K562 (cell line): ENCODE measurements at regions not wholly inside any gene's neighbourhood (a gene's known extent, or its start where the extent isn't known, plus 50 kb on each side); places are given as distances from the start of the nearest gene placed in this dataset.

Experiments used
- ATAC-seq: fragments of 200-7000 bp; cut with Tn5 transposase; 3 replicates; pipeline ENCODE4 v1.9.1; 2020; ENCODE audit warnings: moderate library complexity
- BruUV-seq: library from RNA; stranded (reverse); fragments of 400-500 nt; replicated peaks from 2 replicates; lab custom pipeline; 2021; lab: Mats Ljungman, UMichigan
- CTCF ChIA-PET: fragments of 300-600 bp; formaldehyde crosslinking; extraction: SDS; loops from one replicate; lab custom pipeline; 2021; ENCODE audit warnings: low intra/inter-chr PET ratio; lab: Yijun Ruan, JAX
- POLR2A ChIA-PET: fragments of 300-600, 350-650 bp; sonication (Branson Sonifier 250); formaldehyde crosslinking; extraction: SDS; loops from one replicate; lab custom pipeline; 2021; ENCODE audit warnings: antibody characterized with exemption, inconsistent platforms; lab: Yijun Ruan, JAX
- DNase-seq, 4 experiments: peaks; one replicate each; pipeline versions ENCODE4 v3.0.0 to v3.0.0-alpha.2; 2011 to 2018; ENCODE audit warnings: low spot score in 3 of 4, mixed read lengths in 3 of 4; ENCODE audit errors: extremely low read depth in 1 of 4
- FAIRE-seq: peaks from 2 replicates; lab custom pipeline; 2011; peaks lifted over from hg19 to GRCh38; lab: Jason Lieb, UNC
- H2AFZ ChIP-seq: 2 replicates; pipeline ENCODE4 v1.6.0; 2011; ENCODE audit warnings: low read depth, low read length, control low read depth, inconsistent platforms
- H3K27ac ChIP-seq: fragments of 200-600 bp; 3 replicates; pipeline ENCODE4 v1.8.0; 2011; ENCODE audit warnings: low read depth, mild to moderate bottlenecking, control low read depth, inconsistent platforms, low read length, moderate library complexity, mixed read lengths; ENCODE audit errors: extremely low read depth
- H3K27me3 ChIP-seq, 2 experiments: fragments of 300-600 bp in 1 of 2; 2 replicates in 1 of 2; 3 replicates in 1 of 2; pipeline versions ENCODE4 v1.6.0 to v1.8.0; 2011; ENCODE audit warnings: inconsistent platforms in 2 of 2, low read length in 2 of 2, mild to moderate bottlenecking in 1 of 2, mixed read lengths in 1 of 2, moderate library complexity in 1 of 2; ENCODE audit not compliant: control insufficient read depth in 2 of 2, insufficient read depth in 2 of 2
- H3K36me3 ChIP-seq: fragments of 300-600 bp; 3 replicates; pipeline ENCODE4 v1.8.0; 2011; ENCODE audit warnings: mild to moderate bottlenecking, low read length, inconsistent platforms; ENCODE audit not compliant: control insufficient read depth, insufficient read depth
- H3K4me1 ChIP-seq, 2 experiments: fragments of 200-600 bp in 1 of 2; replicated peaks in 1 of 2; 2 replicates in 1 of 2; 3 replicates in 1 of 2; pipeline versions ENCODE4 v1.5.1 to v1.8.0; 2011; ENCODE audit warnings: inconsistent platforms in 2 of 2, low read length in 2 of 2, mild to moderate bottlenecking in 1 of 2, mixed read lengths in 1 of 2, moderate library complexity in 1 of 2; ENCODE audit not compliant: control insufficient read depth in 2 of 2, insufficient read depth in 2 of 2
- H3K4me2 ChIP-seq: 2 replicates; pipeline ENCODE4 v1.6.1; 2011; ENCODE audit warnings: low read length, control low read depth, inconsistent platforms, mixed read lengths; ENCODE audit not compliant: insufficient read depth
- H3K4me3 ChIP-seq: fragments of 200-600 bp; sonication (generic), shearing (Covaris generic); 2 replicates; pipeline ENCODE4 v1.5.1; 2016; ENCODE audit warnings: control low read depth, inconsistent platforms
- H3K79me2 ChIP-seq: fragments of 200-600 bp; 3 replicates; pipeline ENCODE4 v1.8.0; 2011; ENCODE audit warnings: low read length, inconsistent platforms; ENCODE audit not compliant: control insufficient read depth, insufficient read depth
- H3K9ac ChIP-seq, 2 experiments: 2 replicates each; pipeline versions ENCODE4 v1.6.0 to v1.6.1; 2011; ENCODE audit warnings: low read depth in 2 of 2, low read length in 2 of 2, control low read depth in 1 of 2, inconsistent platforms in 1 of 2, mild to moderate bottlenecking in 1 of 2, mixed read lengths in 1 of 2; ENCODE audit not compliant: insufficient read depth in 1 of 2
- H3K9me1 ChIP-seq: one replicate; pipeline ENCODE4 v1.6.0; 2011; ENCODE audit warnings: inconsistent platforms, mild to moderate bottlenecking, low read length, moderate library complexity; ENCODE audit not compliant: control insufficient read depth, insufficient read depth
- H3K9me3 ChIP-seq: replicated peaks from 2 replicates; pipeline ENCODE4 v1.5.1; 2011; ENCODE audit warnings: low read depth, low read length, inconsistent platforms; ENCODE audit not compliant: control insufficient read depth, insufficient read depth
- H4K20me1 ChIP-seq: replicated peaks from 2 replicates; pipeline ENCODE4 v1.6.1; 2011; ENCODE audit warnings: low read length, inconsistent platforms, mixed read lengths; ENCODE audit not compliant: control insufficient read depth, insufficient read depth
- HINFP ChIP-seq: fragments of 450-650 bp; conservative IDR thresholded peaks from 2 replicates; pipeline ENCODE4 v1.6.1; 2016; ENCODE audit warnings: missing genetic modification characterization, low read depth, mild to moderate bottlenecking, control low read depth, missing compliant biosample characterization
- MTA2 ChIP-seq: fragments of 450-650 bp; IDR thresholded peaks from 2 replicates; pipeline ENCODE4 v1.6.1; 2016; ENCODE audit warnings: low read depth
- NR4A1 ChIP-seq, 2 experiments: fragments of 250-450 bp in 1 of 2; fragments of 450-650 bp in 1 of 2; sonication (Bioruptor Pico) in 1 of 2; IDR thresholded peaks; 2 replicates each; pipeline versions ENCODE4 v1.4.0 to v1.6.1; 2016 to 2020; ENCODE audit warnings: mild to moderate bottlenecking in 2 of 2, missing compliant biosample characterization in 1 of 2, missing genetic modification characterization in 1 of 2, moderate library complexity in 1 of 2
- POLR2G ChIP-seq: fragments of 200-400 bp; formaldehyde crosslinking; IDR thresholded peaks from 2 replicates; pipeline ENCODE4 v1.6.1; 2017; ENCODE audit warnings: low read depth, mild to moderate bottlenecking, antibody characterized with exemption, low read length, moderate library complexity
- ZNF143 ChIP-seq: sonication (generic); formaldehyde crosslinking; IDR thresholded peaks from 2 replicates; pipeline ENCODE4 v1.9.0; 2022; ENCODE audit warnings: mild to moderate bottlenecking, missing genetic modification reagents
- ZNF347 ChIP-seq: fragments of 450-650 bp; formaldehyde crosslinking; IDR thresholded peaks from 2 replicates; pipeline ENCODE4 v1.4.0; 2020; ENCODE audit warnings: low read depth, mild to moderate bottlenecking, moderate library complexity
- ZNF431 ChIP-seq: sonication (generic); formaldehyde crosslinking; IDR thresholded peaks from 2 replicates; pipeline ENCODE4 v1.8.0; 2022; ENCODE audit warnings: mild to moderate bottlenecking, missing genetic modification reagents
- WGBS: fragments of 100-300 bp; shearing (Covaris generic); methylation state at CpG from one replicate; pipeline ENCODE4 v1.1.6; 2016; ENCODE audit warnings: low coverage, mixed read lengths; ENCODE audit not compliant: insufficient coverage; ENCODE audit errors: missing lambda C conversion rate; 5-methylcytosine and 5-hydroxymethylcytosine counted together
- in situ Hi-C: fragments of 300-500 bp; cut with MboI; formaldehyde crosslinking; loops from 4 replicates; pipeline ENCODE4 v1.15.0; 2018; ENCODE audit warnings: inconsistent platforms, mixed read lengths
- intact Hi-C: fragments of 100-400 bp; cut with micrococcal nuclease; formaldehyde crosslinking; loops from 2 replicates; pipeline ENCODE4 v1.14.2; 2022
- TF ChIP-seq, protein P1 (sequence below): fragments of 200-400 bp; formaldehyde crosslinking; IDR thresholded peaks from 2 replicates; pipeline ENCODE4 v1.6.1; 2017; ENCODE audit warnings: mild to moderate bottlenecking, low read depth, low read length, moderate library complexity
- TF ChIP-seq, protein P2 (sequence below): fragments of 450-650 bp; IDR thresholded peaks from 2 replicates; pipeline ENCODE4 v1.6.1; 2018; ENCODE audit warnings: mild to moderate bottlenecking, low read depth; ENCODE audit not compliant: partially characterized antibody

- no peak for TF ChIP-seq MTA2
- TF ChIP-seq, protein P1, sequence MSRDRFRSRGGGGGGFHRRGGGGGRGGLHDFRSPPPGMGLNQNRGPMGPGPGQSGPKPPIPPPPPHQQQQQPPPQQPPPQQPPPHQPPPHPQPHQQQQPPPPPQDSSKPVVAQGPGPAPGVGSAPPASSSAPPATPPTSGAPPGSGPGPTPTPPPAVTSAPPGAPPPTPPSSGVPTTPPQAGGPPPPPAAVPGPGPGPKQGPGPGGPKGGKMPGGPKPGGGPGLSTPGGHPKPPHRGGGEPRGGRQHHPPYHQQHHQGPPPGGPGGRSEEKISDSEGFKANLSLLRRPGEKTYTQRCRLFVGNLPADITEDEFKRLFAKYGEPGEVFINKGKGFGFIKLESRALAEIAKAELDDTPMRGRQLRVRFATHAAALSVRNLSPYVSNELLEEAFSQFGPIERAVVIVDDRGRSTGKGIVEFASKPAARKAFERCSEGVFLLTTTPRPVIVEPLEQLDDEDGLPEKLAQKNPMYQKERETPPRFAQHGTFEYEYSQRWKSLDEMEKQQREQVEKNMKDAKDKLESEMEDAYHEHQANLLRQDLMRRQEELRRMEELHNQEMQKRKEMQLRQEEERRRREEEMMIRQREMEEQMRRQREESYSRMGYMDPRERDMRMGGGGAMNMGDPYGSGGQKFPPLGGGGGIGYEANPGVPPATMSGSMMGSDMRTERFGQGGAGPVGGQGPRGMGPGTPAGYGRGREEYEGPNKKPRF = no peak
- TF ChIP-seq ZNF347 (CRISPR knock-in tag) = no peak
- TF ChIP-seq ZNF431 (CRISPR knock-in tag) = no peak
- no peak for TF ChIP-seq HINFP (tag)
- TF ChIP-seq ZNF143 (CRISPR knock-in tag) = no peak
- no peak for TF ChIP-seq NR4A1 (CRISPR knock-in tag; IDR thresholded peaks at IDR 0.05)
- no peak for TF ChIP-seq NR4A1 (tag; IDR thresholded peaks at IDR 0.05)
- TF ChIP-seq, protein P2, sequence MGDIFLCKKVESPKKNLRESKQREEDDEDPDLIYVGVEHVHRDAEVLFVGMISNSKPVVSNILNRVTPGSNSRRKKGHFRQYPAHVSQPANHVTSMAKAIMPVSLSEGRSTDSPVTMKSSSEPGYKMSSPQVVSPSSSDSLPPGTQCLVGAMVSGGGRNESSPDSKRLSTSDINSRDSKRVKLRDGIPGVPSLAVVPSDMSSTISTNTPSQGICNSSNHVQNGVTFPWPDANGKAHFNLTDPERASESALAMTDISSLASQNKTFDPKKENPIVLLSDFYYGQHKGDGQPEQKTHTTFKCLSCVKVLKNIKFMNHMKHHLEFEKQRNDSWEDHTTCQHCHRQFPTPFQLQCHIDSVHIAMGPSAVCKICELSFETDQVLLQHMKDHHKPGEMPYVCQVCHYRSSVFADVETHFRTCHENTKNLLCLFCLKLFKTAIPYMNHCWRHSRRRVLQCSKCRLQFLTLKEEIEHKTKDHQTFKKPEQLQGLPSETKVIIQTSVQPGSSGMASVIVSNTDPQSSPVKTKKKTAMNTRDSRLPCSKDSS = no peak
- TF ChIP-seq POLR2G = no peak
- TF ChIP-seq, all 486 proteins: peak for 0
- Histone ChIP-seq H2AFZ (no peak overlapping the region), H3K4me2 (no peak overlapping the region), H3K9me1 (no peaks in the 10 kb centered on the region), H3K4me1 (no peaks in the 10 kb centered on the region), H3K36me3 (no peaks in the 10 kb centered on the region), H3K27ac (no peak overlapping the region), H3K9ac (no peak overlapping the region), H3K4me3 (no peak overlapping the region), H3K9me3 (no peaks in the 10 kb centered on the region), H3K27me3 (no peaks in the 10 kb centered on the region), H4K20me1 (no peaks in the 10 kb centered on the region), H3K79me2 (no peaks in the 10 kb centered on the region)
- ChIA-PET CTCF (no interaction called here), POLR2A (no interaction called here)
- no TSS peak for BruUV-seq
- no peak for FAIRE-seq
- DNase-seq = no peak
- intact Hi-C loops (no loop called here), in situ Hi-C loops (no loop called here)
- WGBS = 0% methylated on average over 3 of the region's 3 CpGs
- no peak for ATAC-seq
These were observed 320.1 kb upstream of the DDI1 start for GRCh38 chr11:103716363-103716762.
